ENCODE measurements at regions not wholly inside any gene's neighbourhood (a gene's known extent, or its start where the extent isn't known, plus 50 kb on each side); places are given as distances from the start of the nearest gene placed in this dataset.
A peak's percentile ranks its signal among the peaks of the same experiment; 100 is the strongest.

GRCh38 chr2:898319-898718, 52.3 kb upstream of the SNTG2 start:
- no peak for DNase-seq (ENCODE audit: low spot score)

GRCh38 chr2:897091-897490, 53.6 kb upstream of the SNTG2 start:
- DNase-seq (ENCODE audit: low spot score), result no peak

GRCh38 chr2:893311-893710, 57.3 kb upstream of the SNTG2 start:
- DNase-seq (ENCODE audit: low spot score), result peak; percentile 72

GRCh38 chr2:892892-893291, 57.8 kb upstream of the SNTG2 start:
- DNase-seq (ENCODE audit: low spot score), result peak; percentile 83

GRCh38 chr2:892401-892800, 58.2 kb upstream of the SNTG2 start:
- DNase-seq (ENCODE audit: low spot score), result no peak

GRCh38 chr2:891734-892133, 58.9 kb upstream of the SNTG2 start:
- DNase-seq (ENCODE audit: low spot score), result no peak

- peak; percentile 47 for DNase-seq (ENCODE audit: low spot score)
Measured at GRCh38 chr2:890791-891190, 59.9 kb upstream of the SNTG2 start.

GRCh38 chr2:890214-890613, 60.4 kb upstream of the SNTG2 start:
- peak; percentile 71 for DNase-seq (ENCODE audit: low spot score)

GRCh38 chr2:888906-889566, 61.6 kb upstream of the SNTG2 start:
- no peak for DNase-seq (ENCODE audit: low spot score)

GRCh38 chr2:888211-888801, 62.3 kb upstream of the SNTG2 start:
- peak; percentile 59 for DNase-seq (ENCODE audit: low spot score)

- DNase-seq (ENCODE audit: low spot score), result no peak
Measured at GRCh38 chr2:887639-888038, 63.0 kb upstream of the SNTG2 start.

GRCh38 chr2:886072-887022, 64.3 kb upstream of the SNTG2 start:
- DNase-seq (ENCODE audit: low spot score), result peak; percentile 51

- peak; percentile 79 for DNase-seq (ENCODE audit: low spot score)
Measured at GRCh38 chr2:885230-886071, 65.2 kb upstream of the SNTG2 start.

- DNase-seq (ENCODE audit: low spot score), result peak; percentile 62
Measured at GRCh38 chr2:883803-884748, 66.6 kb upstream of the SNTG2 start.

- peak; percentile 65 for DNase-seq (ENCODE audit: low spot score)
Measured at GRCh38 chr2:883260-883802, 67.3 kb upstream of the SNTG2 start.

GRCh38 chr2:881204-881918, 69.3 kb upstream of the SNTG2 start:
- DNase-seq (ENCODE audit: low spot score), result peak; percentile 71

GRCh38 chr2:880201-880970, 70.3 kb upstream of the SNTG2 start:
- DNase-seq (ENCODE audit: low spot score), result peak; percentile 87

GRCh38 chr2:879540-879939, 71.1 kb upstream of the SNTG2 start:
- no peak for DNase-seq (ENCODE audit: low spot score)
